ENCODE measurements at regions not wholly inside any gene's neighbourhood (a gene's known extent, or its start where the extent isn't known, plus 50 kb on each side); places are given as distances from the start of the nearest gene placed in this dataset.

- H3K4me1 ChIP-seq = peaks cover 11 to 80% of the 10 kb centered on the region in 2 donors
- H3K9me3 ChIP-seq = no peaks in the 10 kb centered on the region
- H3K27ac ChIP-seq = peak overlapping the region; percentile 26 to 87
- no peak for TF ChIP-seq CTCF (IDR thresholded peaks at IDR 0.05)
- intact Hi-C loops (cut with DNase I) = no loop called here
- H3K27me3 ChIP-seq = no peaks in the 10 kb centered on the region
- peak in 2 of 4 donors; percentile 73 to 85 for DNase-seq
- no peaks in the 10 kb centered on the region for H3K36me3 ChIP-seq
- peak; percentile 65 for ATAC-seq
- H3K4me3 ChIP-seq = no peak overlapping the region
These were observed 276.6 kb downstream of the UACA start for GRCh38 chr15:70486451-70487386.

DNA sequence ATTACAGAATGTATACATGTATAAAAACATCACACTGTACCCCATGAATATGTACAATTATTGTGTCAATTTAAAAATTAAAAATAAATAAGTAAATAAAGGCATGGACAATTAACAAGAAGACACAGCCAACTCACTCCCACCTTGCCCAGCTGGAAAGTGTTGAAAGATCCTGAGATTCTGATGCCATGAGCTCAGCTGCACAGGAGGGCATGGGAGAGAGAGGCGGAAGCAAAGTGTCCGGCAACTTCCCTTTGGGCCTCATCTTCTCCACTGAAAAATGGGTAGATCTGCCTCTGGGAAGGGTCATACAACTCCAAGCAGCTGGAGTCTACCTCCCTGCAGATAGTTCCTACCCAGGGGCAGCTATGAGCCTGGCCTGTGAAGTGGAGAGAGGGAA is 277.3 kb downstream of the UACA start:
- intact Hi-C loops (cut with DNase I) = no loop called here
- Histone ChIP-seq H3K4me3 (no peak overlapping the region), H3K27me3 (no peaks in the 10 kb centered on the region), H3K9me3 (no peaks in the 10 kb centered on the region), H3K4me1 (peaks cover 9 to 80% of the 10 kb centered on the region in 2 donors), H3K27ac (peak overlapping the region; percentile 26 to 87), H3K36me3 (no peaks in the 10 kb centered on the region)
- TF ChIP-seq CTCF (IDR thresholded peaks at IDR 0.05) = no peak
- no peak for DNase-seq
- ATAC-seq = peak; percentile 3

- Histone ChIP-seq H3K4me3 (no peak overlapping the region), H3K9me3 (no peaks in the 10 kb centered on the region), H3K4me1 (peaks cover 9 to 82% of the 10 kb centered on the region in 2 donors), H3K36me3 (no peaks in the 10 kb centered on the region), H3K27ac (no peak overlapping the region), H3K27me3 (no peaks in the 10 kb centered on the region)
- DNase-seq (no peak), ATAC-seq (no peak)
- intact Hi-C loops (cut with DNase I) = no loop called here
- no peak for TF ChIP-seq CTCF (IDR thresholded peaks at IDR 0.05)
These were observed 278.4 kb downstream of the UACA start for GRCh38 chr15:70484993-70485392.

GRCh38 chr15:70483513-70483912 is 279.8 kb downstream of the UACA start:
- H3K27me3 ChIP-seq = no peaks in the 10 kb centered on the region
- H3K4me3 ChIP-seq = no peak overlapping the region
- intact Hi-C loops (cut with DNase I) = no loop called here
- DNase-seq = no peak
- no peaks in the 10 kb centered on the region for H3K9me3 ChIP-seq
- ATAC-seq = no peak
- TF ChIP-seq CTCF (IDR thresholded peaks at IDR 0.05) = no peak
- no peaks in the 10 kb centered on the region for H3K36me3 ChIP-seq
- H3K4me1 ChIP-seq = peaks cover 9 to 94% of the 10 kb centered on the region in 2 donors
- H3K27ac ChIP-seq = no peak overlapping the region

DNA sequence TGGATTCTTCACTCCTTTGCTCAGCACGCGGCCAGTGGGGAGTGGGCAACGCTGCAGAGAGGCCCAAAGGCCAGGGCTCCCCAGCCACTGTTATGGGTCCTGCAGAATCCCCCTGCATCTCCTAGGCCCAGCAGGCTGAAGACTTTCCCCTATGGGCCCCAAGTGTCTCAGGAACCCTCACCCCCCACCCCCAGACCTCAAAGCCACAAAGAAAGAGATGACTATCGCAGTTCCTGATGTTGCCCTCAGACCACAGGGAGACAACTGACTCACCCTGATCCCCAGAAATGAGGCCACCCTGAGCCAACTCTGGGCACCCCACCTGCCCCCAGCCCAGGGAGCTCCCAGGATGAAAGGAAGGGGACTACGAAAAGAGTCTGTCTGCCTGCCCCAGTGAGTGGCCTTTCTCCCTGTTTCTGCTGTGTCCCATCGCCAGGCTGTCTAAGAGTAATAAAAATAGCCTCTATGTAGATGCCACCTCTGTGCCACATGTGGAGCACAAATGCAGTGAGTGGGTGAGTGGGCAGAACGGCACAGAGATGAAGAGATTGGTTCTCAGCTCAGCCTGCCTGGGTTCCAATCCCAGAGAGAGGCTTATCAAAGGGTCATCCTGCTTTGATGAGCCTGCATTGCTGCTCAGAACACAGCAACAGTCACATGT is 283.0 kb downstream of the UACA start:
- intact Hi-C loops (cut with DNase I) = no loop called here
- Histone ChIP-seq H3K4me1 (peaks cover 0 to 91% of the 10 kb centered on the region in 2 donors), H3K9me3 (no peaks in the 10 kb centered on the region), H3K36me3 (no peaks in the 10 kb centered on the region), H3K4me3 (no peak overlapping the region), H3K27me3 (no peaks in the 10 kb centered on the region), H3K27ac (no peak overlapping the region)
- peak; percentile 18 for ATAC-seq
- DNase-seq = no peak
- no peak for TF ChIP-seq CTCF (IDR thresholded peaks at IDR 0.05)
